Loucy (cell line): ENCODE measurements at regions not wholly inside any gene's neighbourhood (a gene's known extent, or its start where the extent isn't known, plus 50 kb on each side); places are given as distances from the start of the nearest gene placed in this dataset.

ENCODE experiments used
- H2AFZ ChIP-seq: fragments of 200-600 bp; sonication (generic); 2 replicates; pipeline ENCODE4 v1.6.0; 2016; ENCODE audit warnings: antibody characterized with exemption, mild to moderate bottlenecking, low read length, moderate library complexity
- H3F3A ChIP-seq: fragments of 200-600 bp; 2 replicates; pipeline ENCODE4 v1.6.0; 2016; ENCODE audit warnings: antibody characterized with exemption, low read depth, mild to moderate bottlenecking
- H3K27me3 ChIP-seq: fragments of 200-600 bp; sonication (generic); 2 replicates; pipeline ENCODE4 v1.6.1; 2014; ENCODE audit warnings: low read length, mild to moderate bottlenecking; ENCODE audit not compliant: insufficient read depth, poor library complexity, severe bottlenecking
- H3K36me3 ChIP-seq: fragments of 200-600 bp; sonication (generic); 2 replicates; pipeline ENCODE4 v1.6.1; 2016; ENCODE audit warnings: low read length; ENCODE audit not compliant: insufficient read depth
- H3K4me1 ChIP-seq: fragments of 200-600 bp; sonication (generic); 2 replicates; pipeline ENCODE4 v1.5.1; 2014; ENCODE audit warnings: low read length, mild to moderate bottlenecking; ENCODE audit not compliant: insufficient read depth, poor library complexity, severe bottlenecking
- H3K4me2 ChIP-seq: fragments of 200-600 bp; sonication (generic); 2 replicates; pipeline ENCODE4 v1.6.0; 2014; ENCODE audit warnings: antibody characterized with exemption, low read length, low read depth, mild to moderate bottlenecking; ENCODE audit not compliant: poor library complexity, severe bottlenecking
- H3K4me3 ChIP-seq: fragments of 200-600 bp; sonication (generic); 2 replicates; pipeline ENCODE4 v1.5.1; 2014; ENCODE audit warnings: low read length, mild to moderate bottlenecking, mixed read lengths; ENCODE audit not compliant: poor library complexity, severe bottlenecking
- H3K79me2 ChIP-seq: fragments of 200-600 bp; sonication (generic); 2 replicates; pipeline ENCODE4 v1.6.1; 2014; ENCODE audit warnings: low read length; ENCODE audit not compliant: insufficient read depth
- H3K9ac ChIP-seq: fragments of 200-600 bp; sonication (generic); 2 replicates; pipeline ENCODE4 v1.6.0; 2014; ENCODE audit warnings: mild to moderate bottlenecking, low read depth, low read length, moderate library complexity; ENCODE audit not compliant: poor library complexity, severe bottlenecking
- H3K9me2 ChIP-seq: fragments of 200-600 bp; sonication (generic); replicated peaks from 2 replicates; pipeline ENCODE4 v1.6.1; 2016; ENCODE audit warnings: low read depth, low read length, mixed read lengths
- H3K9me3 ChIP-seq: fragments of 200-600 bp; sonication (generic); 2 replicates; pipeline ENCODE4 v1.6.1; 2014; ENCODE audit warnings: mild to moderate bottlenecking, antibody characterized with exemption, low read length, low read depth; ENCODE audit not compliant: insufficient read depth
- H4K20me1 ChIP-seq: fragments of 200-600 bp; sonication (generic); 2 replicates; pipeline ENCODE4 v1.6.0; 2014; ENCODE audit warnings: antibody characterized with exemption, low read length, mild to moderate bottlenecking; ENCODE audit not compliant: insufficient read depth, poor library complexity, severe bottlenecking
- EZH2phosphoT487 ChIP-seq: fragments of 200-600 bp; IDR thresholded peaks from 2 replicates; pipeline ENCODE4 v1.6.1; 2018; ENCODE audit warnings: antibody characterized with exemption, mild to moderate bottlenecking, moderate library complexity, borderline replicate concordance
- TF ChIP-seq, protein P1 (sequence below): fragments of 200-600 bp; sonication (generic); conservative IDR thresholded peaks from 2 replicates; pipeline ENCODE4 v1.5.1; 2014; ENCODE audit warnings: mild to moderate bottlenecking, antibody characterized with exemption, low read length

DNA sequence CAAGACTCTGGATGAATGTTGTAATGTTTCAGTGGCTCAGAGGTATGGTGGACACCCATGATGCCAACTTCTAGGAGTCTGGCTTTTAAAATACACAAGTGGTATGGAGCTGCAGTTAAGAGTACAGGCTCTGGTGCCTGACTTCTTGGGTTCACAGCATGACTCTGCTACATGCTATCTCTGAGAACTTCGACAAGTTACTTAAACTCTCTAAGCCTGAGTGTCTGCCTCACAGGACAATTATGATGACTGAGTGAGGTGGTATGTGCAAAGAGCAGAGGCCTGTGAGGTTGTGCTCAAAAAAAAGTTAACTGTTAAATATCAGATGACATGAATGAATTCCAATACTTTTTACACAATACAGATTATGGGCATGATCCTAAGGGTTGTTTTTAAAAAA is 90.9 kb upstream of the SRD5A3 start:
- no peaks in the 10 kb centered on the region for H3K36me3 ChIP-seq
- no peak overlapping the region for H3K9ac ChIP-seq
- H3F3A ChIP-seq = no peaks in the 10 kb centered on the region
- no peaks in the 10 kb centered on the region for H3K9me2 ChIP-seq
- H3K4me3 ChIP-seq = no peak overlapping the region
- no peaks in the 10 kb centered on the region for H3K79me2 ChIP-seq
- no peak overlapping the region for H2AFZ ChIP-seq
- no peak overlapping the region for H3K4me2 ChIP-seq
- H4K20me1 ChIP-seq = no peaks in the 10 kb centered on the region
- H3K9me3 ChIP-seq = no peaks in the 10 kb centered on the region
- peaks cover 4% of the 10 kb centered on the region for H3K4me1 ChIP-seq
- TF ChIP-seq, protein P1, sequence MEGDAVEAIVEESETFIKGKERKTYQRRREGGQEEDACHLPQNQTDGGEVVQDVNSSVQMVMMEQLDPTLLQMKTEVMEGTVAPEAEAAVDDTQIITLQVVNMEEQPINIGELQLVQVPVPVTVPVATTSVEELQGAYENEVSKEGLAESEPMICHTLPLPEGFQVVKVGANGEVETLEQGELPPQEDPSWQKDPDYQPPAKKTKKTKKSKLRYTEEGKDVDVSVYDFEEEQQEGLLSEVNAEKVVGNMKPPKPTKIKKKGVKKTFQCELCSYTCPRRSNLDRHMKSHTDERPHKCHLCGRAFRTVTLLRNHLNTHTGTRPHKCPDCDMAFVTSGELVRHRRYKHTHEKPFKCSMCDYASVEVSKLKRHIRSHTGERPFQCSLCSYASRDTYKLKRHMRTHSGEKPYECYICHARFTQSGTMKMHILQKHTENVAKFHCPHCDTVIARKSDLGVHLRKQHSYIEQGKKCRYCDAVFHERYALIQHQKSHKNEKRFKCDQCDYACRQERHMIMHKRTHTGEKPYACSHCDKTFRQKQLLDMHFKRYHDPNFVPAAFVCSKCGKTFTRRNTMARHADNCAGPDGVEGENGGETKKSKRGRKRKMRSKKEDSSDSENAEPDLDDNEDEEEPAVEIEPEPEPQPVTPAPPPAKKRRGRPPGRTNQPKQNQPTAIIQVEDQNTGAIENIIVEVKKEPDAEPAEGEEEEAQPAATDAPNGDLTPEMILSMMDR = no peak
- no peak for TF ChIP-seq EZH2phosphoT487
- H3K27me3 ChIP-seq = no peaks in the 10 kb centered on the region

DNA sequence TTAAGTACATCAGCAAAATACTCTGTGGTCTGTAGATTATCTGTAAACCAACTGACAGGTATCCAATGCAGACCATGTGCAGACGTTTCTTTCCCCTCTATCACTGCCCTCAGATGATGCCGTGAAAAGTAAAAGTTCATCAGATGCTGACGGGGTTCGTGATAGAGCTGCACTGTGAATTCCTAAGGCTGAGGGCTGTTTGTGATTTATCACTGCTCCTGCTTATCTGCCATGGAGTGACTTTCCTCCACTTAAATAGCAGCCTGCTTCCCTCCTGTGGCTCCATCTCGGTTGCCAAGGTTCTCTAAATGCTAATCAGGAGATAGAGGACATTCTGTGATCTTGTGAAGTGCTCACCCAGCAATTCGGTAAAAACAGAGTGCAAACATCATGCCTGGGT is 89.3 kb upstream of the SRD5A3 start:
- Histone ChIP-seq H3K4me2 (no peak overlapping the region), H4K20me1 (no peaks in the 10 kb centered on the region), H3K9me3 (no peaks in the 10 kb centered on the region), H3K4me3 (no peak overlapping the region), H3K9me2 (no peaks in the 10 kb centered on the region), H3K9ac (no peak overlapping the region), H3K36me3 (no peaks in the 10 kb centered on the region), H3K4me1 (peaks cover 4% of the 10 kb centered on the region), H3K27me3 (no peaks in the 10 kb centered on the region), H3K79me2 (no peaks in the 10 kb centered on the region), H3F3A (no peaks in the 10 kb centered on the region), H2AFZ (no peak overlapping the region)
- TF ChIP-seq, protein P1 = no peak
- no peak for TF ChIP-seq EZH2phosphoT487

DNA sequence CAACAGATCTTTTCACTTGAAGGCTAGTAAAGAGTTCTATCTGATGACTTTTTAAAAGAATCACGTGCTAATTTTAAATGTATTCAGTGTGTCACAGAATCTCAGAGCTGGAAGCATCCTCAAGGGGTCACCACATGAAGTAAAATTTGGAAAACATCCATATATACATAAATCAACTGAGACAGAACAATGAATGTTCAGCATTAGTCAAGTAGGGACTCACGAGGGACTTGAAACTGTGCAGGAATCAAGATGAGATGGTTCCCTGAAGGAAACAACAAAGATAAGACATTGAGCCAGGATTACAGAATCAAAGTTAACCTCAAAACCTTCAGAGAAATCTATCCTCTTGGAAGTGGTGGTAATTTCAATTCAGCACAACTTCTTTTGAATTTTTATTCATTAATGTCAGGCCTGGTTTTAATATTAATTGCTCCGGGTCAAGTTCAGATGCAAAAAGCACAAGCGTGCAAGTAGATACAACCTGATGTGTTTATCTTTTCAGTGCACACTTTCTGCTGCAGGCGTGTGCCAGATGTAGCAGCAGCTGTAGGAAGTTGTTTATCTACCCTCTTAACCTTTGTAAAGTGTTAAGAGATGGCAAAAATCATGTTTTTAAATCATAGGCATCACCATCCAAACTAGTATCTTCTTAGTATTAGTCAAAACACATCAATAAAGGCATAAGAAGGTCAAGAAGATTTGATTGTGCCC is 87.7 kb upstream of the SRD5A3 start:
- Histone ChIP-seq H3K4me2 (no peak overlapping the region), H3F3A (no peaks in the 10 kb centered on the region), H3K27me3 (no peaks in the 10 kb centered on the region), H3K36me3 (no peaks in the 10 kb centered on the region), H3K79me2 (no peaks in the 10 kb centered on the region), H2AFZ (no peak overlapping the region), H4K20me1 (no peaks in the 10 kb centered on the region), H3K9me2 (no peaks in the 10 kb centered on the region), H3K9me3 (no peaks in the 10 kb centered on the region), H3K4me1 (peaks cover 4% of the 10 kb centered on the region), H3K4me3 (no peak overlapping the region), H3K9ac (no peak overlapping the region)
- no peak for TF ChIP-seq EZH2phosphoT487
- TF ChIP-seq, protein P1 = no peak
